Natural killer cell (primary cell): ENCODE measurements at regions not wholly inside any gene's neighbourhood (a gene's known extent, or its start where the extent isn't known, plus 50 kb on each side); places are given as distances from the start of the nearest gene placed in this dataset.

Experiments
- ATAC-seq, 3 donors: fragments of 150-1000 bp in 2 of 3; fragments of 200-7000 bp in 1 of 3; cut with Tn5 transposase; 1 replicate in 1 of 3; 2 replicates in 2 of 3; pipeline ENCODE4 v1.10.0; 2021; ENCODE audit warnings: mild to moderate bottlenecking in 2 of 3, moderate library complexity in 2 of 3
- DNase-seq, 2 donors: peaks; one replicate each; pipeline versions ENCODE4 v3.0.0 to v3.0.0-alpha.2; 2013 to 2021; ENCODE audit warnings: mixed read lengths in 1 of 2
- H3K27ac ChIP-seq: one replicate; pipeline ENCODE4 v1.5.1; 2013; ENCODE audit warnings: mild to moderate bottlenecking, low read length
- H3K27me3 ChIP-seq: one replicate; pipeline ENCODE4 v1.6.1; 2013; ENCODE audit warnings: low read length; ENCODE audit not compliant: control insufficient read depth, insufficient read depth
- H3K36me3 ChIP-seq: one replicate; pipeline ENCODE4 v1.6.1; 2013; ENCODE audit warnings: low read length; ENCODE audit not compliant: control insufficient read depth, insufficient read depth
- H3K4me1 ChIP-seq: one replicate; pipeline ENCODE4 v1.6.1; 2013; ENCODE audit warnings: low read length; ENCODE audit not compliant: control insufficient read depth, insufficient read depth
- H3K4me3 ChIP-seq: one replicate; pipeline ENCODE4 v1.5.1; 2013; ENCODE audit warnings: low read length
- H3K9me3 ChIP-seq: one replicate; pipeline ENCODE4 v1.6.1; 2013; ENCODE audit warnings: low read length; ENCODE audit not compliant: control insufficient read depth, insufficient read depth
- H3K27ac Mint-ChIP-seq, 2 donors: one replicate each; pipeline ENCODE4 v1.8.0; 2022; ENCODE audit warnings: mild to moderate bottlenecking in 2 of 2, mixed read lengths in 2 of 2, moderate library complexity in 1 of 2
- H3K27me3 Mint-ChIP-seq, 2 donors: one replicate each; pipeline ENCODE4 v1.8.0; 2022; ENCODE audit warnings: low read depth in 2 of 2, mixed read lengths in 2 of 2
- H3K36me3 Mint-ChIP-seq: one replicate; pipeline ENCODE4 v1.8.0; 2022; ENCODE audit warnings: mixed read lengths
- H3K4me1 Mint-ChIP-seq, 2 donors: one replicate each; pipeline ENCODE4 v1.8.0; 2022; ENCODE audit warnings: mixed read lengths in 2 of 2
- H3K4me3 Mint-ChIP-seq: one replicate; pipeline ENCODE4 v1.8.0; 2022; ENCODE audit warnings: mild to moderate bottlenecking, moderate library complexity, mixed read lengths
- H3K9me3 Mint-ChIP-seq, 2 donors: one replicate each; pipeline ENCODE4 v1.8.0; 2022; ENCODE audit warnings: mixed read lengths in 2 of 2
- CTCF ChIP-seq: fragments of 200-600 bp; IDR thresholded peaks from one replicate; pipeline ENCODE4 v1.8.0; 2022; ENCODE audit warnings: antibody characterized with exemption
- WGBS: methylation state at CpG from one replicate; pipeline ENCODE4 v1.1.7; 2013; ENCODE audit warnings: missing lambda C conversion rate; ENCODE audit not compliant: insufficient coverage; 5-methylcytosine and 5-hydroxymethylcytosine counted together
- intact Hi-C: fragments of 100-400 bp; cut with micrococcal nuclease; formaldehyde crosslinking; loops from one replicate; pipeline ENCODE4 v1.14.2; 2022

- intact Hi-C loops = no loop called here
- no peak overlapping the region for H3K27ac Mint-ChIP-seq
- H3K9me3 ChIP-seq = no peaks in the 10 kb centered on the region
- no peak overlapping the region for H3K4me3 Mint-ChIP-seq
- no peaks in the 10 kb centered on the region for H3K36me3 Mint-ChIP-seq
- H3K4me1 Mint-ChIP-seq = peaks cover 34 to 37% of the 10 kb centered on the region in 2 donors
- no peaks in the 10 kb centered on the region for H3K9me3 Mint-ChIP-seq
- no peak for TF ChIP-seq CTCF
- H3K4me3 ChIP-seq = no peak overlapping the region
- H3K27me3 Mint-ChIP-seq = peaks cover 22 to 47% of the 10 kb centered on the region in 2 donors
- WGBS = 100% methylated on average over 1 of the region's 1 CpG
- H3K36me3 ChIP-seq = no peaks in the 10 kb centered on the region
- H3K27ac ChIP-seq = no peak overlapping the region
- H3K27me3 ChIP-seq = no peaks in the 10 kb centered on the region
- DNase-seq (no peak), ATAC-seq (no peak)
- H3K4me1 ChIP-seq = peaks cover 11% of the 10 kb centered on the region
Observed at GRCh38 chr14:22180045-22180444, 409.0 kb downstream of the DAD1 start.

GRCh38 chr14:22179190-22179589, 409.8 kb downstream of the DAD1 start:
- H3K36me3 Mint-ChIP-seq = no peaks in the 10 kb centered on the region
- WGBS = 93% methylated on average over 2 of the region's 3 CpGs

GRCh38 chr14:22178333-22178839, 410.6 kb downstream of the DAD1 start:
- peak overlapping the region; percentile 55 for H3K4me3 Mint-ChIP-seq
- no peaks in the 10 kb centered on the region for H3K36me3 ChIP-seq
- peaks cover 24 to 41% of the 10 kb centered on the region in 2 donors for H3K27me3 Mint-ChIP-seq
- no peaks in the 10 kb centered on the region for H3K27me3 ChIP-seq
- H3K27ac Mint-ChIP-seq = peak overlapping the region; percentile 50 to 58
- H3K4me3 ChIP-seq = no peak overlapping the region
- 52% methylated on average over 2 of the region's 2 CpGs for WGBS
- no peak overlapping the region for H3K27ac ChIP-seq
- intact Hi-C loops = no loop called here
- TF ChIP-seq CTCF = no peak
- H3K9me3 ChIP-seq = no peaks in the 10 kb centered on the region
- peak in 1 of 2 donors; percentile 33 for DNase-seq
- H3K9me3 Mint-ChIP-seq = no peaks in the 10 kb centered on the region
- peaks cover 34 to 37% of the 10 kb centered on the region in 2 donors for H3K4me1 Mint-ChIP-seq
- peaks cover 11% of the 10 kb centered on the region for H3K4me1 ChIP-seq
- peak in 1 of 3 donors; percentile 25 for ATAC-seq
- no peaks in the 10 kb centered on the region for H3K36me3 Mint-ChIP-seq

More at GRCh38 chr14:22179190-22179589, 409.8 kb downstream of the DAD1 start:
- no peak overlapping the region for H3K4me3 ChIP-seq
- no peak for ATAC-seq
- H3K27ac ChIP-seq = no peak overlapping the region
- Mint-ChIP-seq H3K4me3 (peak overlapping the region; percentile 21), H3K4me1 (peaks cover 34 to 37% of the 10 kb centered on the region in 2 donors), H3K27me3 (peaks cover 20 to 43% of the 10 kb centered on the region in 2 donors), H3K9me3 (no peaks in the 10 kb centered on the region), H3K27ac (no peak overlapping the region)
- no peaks in the 10 kb centered on the region for H3K9me3 ChIP-seq
- H3K36me3 ChIP-seq = no peaks in the 10 kb centered on the region
- intact Hi-C loops = no loop called here
- no peak for DNase-seq
- TF ChIP-seq CTCF = no peak
- no peaks in the 10 kb centered on the region for H3K27me3 ChIP-seq
- H3K4me1 ChIP-seq = peaks cover 11% of the 10 kb centered on the region

GRCh38 chr14:22177870-22178269, 411.2 kb downstream of the DAD1 start:
- DNase-seq = peak in 1 of 2 donors; percentile 53
- ATAC-seq = peak; percentile 79 to 94 (median 83)
- peak overlapping the region; percentile 55 for H3K4me3 Mint-ChIP-seq
- Histone ChIP-seq H3K36me3 (no peaks in the 10 kb centered on the region), H3K27ac (no peak overlapping the region), H3K27me3 (no peaks in the 10 kb centered on the region), H3K4me3 (no peak overlapping the region), H3K9me3 (no peaks in the 10 kb centered on the region), H3K4me1 (peaks cover 11% of the 10 kb centered on the region)
- intact Hi-C loops = no loop called here
- no peaks in the 10 kb centered on the region for H3K36me3 Mint-ChIP-seq
- H3K27me3 Mint-ChIP-seq = peaks cover 21 to 36% of the 10 kb centered on the region in 2 donors
- H3K4me1 Mint-ChIP-seq = peaks cover 34 to 37% of the 10 kb centered on the region in 2 donors
- WGBS = 19% methylated on average over 2 of the region's 4 CpGs
- no peak for TF ChIP-seq CTCF
- no peaks in the 10 kb centered on the region for H3K9me3 Mint-ChIP-seq
- H3K27ac Mint-ChIP-seq = peak overlapping the region; percentile 50 to 58
